NCI-H446 (cell line): ENCODE measurements at regions not wholly inside any gene's neighbourhood (a gene's known extent, or its start where the extent isn't known, plus 50 kb on each side); places are given as distances from the start of the nearest gene placed in this dataset.

ENCODE experiments used
- DNase-seq, 2 experiments: peaks; one replicate each; lab custom pipeline; 2025; lab: John Stamatoyannopoulos, UW

DNA sequence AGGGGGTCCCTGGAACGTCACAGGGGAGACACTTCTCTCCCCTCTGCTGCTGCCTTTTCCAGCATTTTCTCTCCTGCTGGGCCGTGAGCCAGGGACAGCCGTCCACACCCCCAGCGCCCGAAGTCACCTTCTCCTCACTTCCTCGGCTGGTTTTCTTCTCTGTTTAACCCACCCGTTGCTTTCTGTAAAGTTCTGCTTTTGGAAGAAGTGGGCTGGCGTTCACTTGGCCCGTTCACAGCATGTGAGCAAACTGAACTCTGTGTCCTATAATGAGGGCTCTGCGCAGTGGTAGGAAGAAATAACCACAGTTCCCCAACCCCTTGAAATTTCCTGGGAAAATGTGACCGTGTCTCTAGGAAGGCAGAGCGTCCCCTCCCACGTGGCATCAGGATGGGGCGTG is 187.0 kb upstream of the HDAC4 start:
- DNase-seq, result no peak

DNA sequence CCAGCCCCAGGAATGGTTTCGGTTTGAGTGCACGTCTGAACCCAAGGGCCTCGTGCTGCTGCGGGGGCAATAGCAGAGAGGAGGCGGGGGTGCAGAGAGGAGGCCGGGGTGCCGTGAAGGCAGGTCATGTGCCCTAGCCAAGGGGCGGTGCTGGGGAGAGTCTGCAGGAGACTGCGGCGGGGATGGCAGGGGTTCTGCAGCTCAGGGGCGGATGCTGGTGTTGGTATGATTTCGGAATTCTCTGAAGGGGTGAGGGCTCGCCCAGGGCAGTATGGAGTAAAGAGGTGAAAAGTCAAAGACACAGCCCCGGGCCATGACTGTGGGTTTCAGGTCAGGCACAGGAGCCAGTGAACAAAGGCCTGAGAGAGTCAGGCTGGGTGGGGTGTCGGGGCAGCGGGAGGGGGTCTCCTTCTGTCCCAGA is 186.5 kb upstream of the HDAC4 start:
- DNase-seq, result no peak

DNA sequence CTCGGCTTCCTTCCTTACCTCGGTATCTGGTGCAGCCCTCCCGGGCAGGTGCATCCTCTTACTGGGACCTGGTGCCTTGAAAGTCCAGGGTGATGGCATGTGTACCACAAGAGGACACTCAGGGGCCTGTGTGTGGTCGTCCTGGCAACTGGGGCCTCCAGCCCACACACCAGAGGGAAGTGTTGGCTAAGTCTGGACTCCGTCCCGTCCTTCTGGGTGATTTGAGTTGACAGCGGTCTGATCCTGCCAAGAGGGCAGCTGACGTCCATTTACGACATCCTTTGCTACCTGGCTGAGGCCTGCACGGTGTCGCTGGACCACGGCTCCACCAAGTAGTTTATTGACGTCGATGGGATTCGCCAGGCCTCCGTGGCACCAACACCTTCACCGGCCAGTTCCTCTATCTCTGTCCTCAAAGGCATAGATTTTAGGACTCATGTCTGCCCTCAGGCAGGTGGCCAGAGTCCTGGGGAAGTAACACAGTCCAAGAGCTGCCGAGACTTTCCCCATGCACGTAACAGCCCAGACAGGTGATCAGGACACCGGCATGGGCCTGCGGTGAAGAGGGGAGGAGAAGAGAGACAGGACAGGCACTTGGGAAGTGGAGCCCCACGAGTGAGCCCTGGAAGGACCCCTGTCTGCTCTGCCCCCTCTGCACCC is 186.0 kb upstream of the HDAC4 start:
- no peak for DNase-seq

DNA sequence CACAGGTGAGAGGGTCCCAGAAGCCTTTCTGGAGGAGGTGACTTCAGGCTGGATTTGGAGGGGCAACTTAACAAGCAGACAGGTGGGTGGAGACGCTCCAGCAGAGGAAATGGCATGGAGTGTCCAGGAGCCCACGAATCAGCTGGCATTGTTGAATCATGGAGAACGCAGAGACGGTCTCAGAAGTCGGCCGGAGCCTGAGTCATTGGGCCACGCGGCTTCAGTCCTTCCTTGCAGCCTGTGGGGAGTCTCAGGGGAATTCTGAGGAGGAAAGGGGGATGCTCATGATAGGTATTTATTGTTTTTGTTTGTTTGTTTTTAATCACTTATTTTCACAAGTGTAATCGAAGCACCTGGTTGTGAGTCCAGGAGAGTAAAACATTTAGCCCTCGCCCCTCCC is 184.6 kb upstream of the HDAC4 start:
- no peak for DNase-seq

DNA sequence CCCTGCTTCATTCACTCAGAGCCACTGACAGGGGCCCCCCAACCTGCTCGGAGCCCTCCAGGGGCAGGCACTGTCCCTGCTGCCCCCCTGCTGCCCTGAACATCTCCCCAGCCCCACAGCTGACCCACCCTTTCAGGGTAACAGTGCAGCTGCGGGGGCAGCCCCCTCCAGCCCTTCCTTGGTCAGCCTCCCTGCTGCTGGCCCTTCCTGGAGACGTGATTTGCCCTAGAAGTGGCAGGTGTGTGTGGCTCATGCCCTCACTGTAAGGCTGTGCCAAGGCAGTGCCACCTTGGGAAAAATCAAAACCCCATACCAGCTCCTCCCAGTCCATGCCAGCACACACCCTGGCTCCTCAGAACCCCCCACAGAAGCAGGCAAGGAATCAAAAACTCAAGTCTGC is 184.2 kb upstream of the HDAC4 start:
- DNase-seq, result no peak

DNA sequence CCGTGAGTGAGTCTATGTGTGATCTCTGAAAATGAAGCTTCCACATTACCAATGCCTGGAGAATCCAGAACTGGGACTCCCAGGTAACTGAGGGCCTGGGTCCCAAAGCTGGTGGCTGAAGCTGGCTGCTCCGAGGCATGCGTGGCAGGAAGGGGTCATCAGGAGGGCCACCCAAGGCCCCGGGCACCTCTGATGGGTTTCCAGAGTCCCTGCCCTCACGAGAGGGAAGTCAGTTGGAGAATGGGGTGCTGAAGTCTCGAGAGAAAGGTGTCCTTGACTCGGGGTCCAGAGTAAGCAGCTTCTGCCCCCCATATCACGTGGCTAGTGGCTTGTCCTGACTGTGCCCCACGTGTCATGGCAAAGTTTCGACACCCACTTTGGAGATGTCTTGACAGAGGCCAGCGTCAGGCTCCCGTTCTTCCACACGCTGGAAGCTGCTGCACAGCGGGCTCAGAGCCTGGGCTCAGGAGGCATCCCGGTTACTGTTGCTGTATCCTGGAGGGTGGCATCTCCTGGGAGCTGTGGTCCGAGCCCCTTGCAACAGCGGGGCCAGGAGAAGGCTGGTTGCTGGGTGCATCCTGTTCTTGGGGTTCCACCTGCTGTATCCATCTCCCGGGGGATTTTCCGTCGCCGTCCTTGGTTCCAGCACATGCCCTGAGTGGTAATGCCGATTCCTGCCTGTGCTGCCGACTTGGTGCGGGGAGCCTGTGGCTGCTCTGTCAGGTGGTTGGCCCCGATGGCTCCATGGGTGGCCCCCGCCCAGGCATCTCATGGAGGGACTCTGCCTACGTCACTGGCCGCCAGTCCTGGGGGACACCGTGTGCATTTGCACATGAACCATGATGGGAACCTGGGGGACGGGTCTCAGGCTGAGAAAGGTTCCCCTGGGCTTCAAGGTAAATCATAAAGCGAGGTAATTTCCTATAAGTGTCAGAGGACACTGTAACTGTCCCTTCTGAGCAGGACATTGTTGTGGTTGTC is 183.3 kb upstream of the HDAC4 start:
- DNase-seq, result no peak

DNA sequence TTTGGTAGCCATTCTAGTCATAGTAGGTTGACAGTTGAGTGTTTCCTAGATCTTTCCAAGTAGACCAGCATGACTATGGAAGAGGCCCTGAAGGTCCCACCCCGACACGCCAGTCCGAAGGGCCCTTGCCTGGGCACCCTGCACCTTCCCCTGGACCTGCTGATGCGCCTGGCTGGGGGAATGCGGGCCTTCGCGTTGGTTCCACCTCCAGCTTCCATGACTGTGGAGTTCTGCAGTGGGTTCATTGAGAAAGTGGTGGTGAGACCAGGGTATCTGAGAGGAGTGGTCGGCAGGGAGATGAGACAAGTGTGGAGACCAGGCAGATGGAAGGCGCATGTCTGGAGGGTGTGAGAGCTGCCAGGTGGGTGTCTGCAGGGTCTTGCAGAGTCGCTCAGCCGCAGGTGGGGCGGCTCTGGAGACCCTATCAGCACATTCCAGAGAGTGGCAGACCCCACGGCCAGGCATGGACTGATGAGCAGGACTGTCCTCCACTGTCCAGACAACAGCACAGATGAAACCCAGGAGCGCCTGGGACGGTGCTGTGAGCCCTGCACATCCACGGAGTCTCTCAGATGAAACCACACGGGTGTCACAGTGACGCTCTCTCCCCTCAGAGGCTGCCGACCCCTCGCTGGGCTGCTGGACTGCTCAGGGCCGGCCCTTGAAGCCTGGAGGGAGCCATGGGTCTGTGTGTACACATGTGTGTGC is 182.5 kb upstream of the HDAC4 start:
- no peak for DNase-seq

DNA sequence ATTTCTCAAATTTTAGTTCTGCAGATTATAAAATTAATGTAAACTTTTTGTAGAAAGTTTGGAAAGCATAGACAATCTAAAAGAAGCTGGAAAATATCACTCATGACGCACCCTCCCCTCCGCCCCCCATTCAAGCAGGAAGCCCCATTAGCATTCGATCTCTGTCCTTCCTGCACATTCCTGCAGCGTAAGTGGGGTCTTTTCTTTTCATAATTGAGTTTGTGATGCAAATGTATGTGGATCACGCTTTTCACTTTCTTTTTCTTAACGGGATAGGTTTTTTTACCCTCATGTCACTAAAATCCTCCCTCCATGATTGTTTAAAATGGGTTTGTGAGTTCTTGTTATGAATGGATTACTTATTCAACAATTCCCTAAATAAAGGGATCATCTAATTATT is 181.7 kb upstream of the HDAC4 start:
- no peak for DNase-seq

DNA sequence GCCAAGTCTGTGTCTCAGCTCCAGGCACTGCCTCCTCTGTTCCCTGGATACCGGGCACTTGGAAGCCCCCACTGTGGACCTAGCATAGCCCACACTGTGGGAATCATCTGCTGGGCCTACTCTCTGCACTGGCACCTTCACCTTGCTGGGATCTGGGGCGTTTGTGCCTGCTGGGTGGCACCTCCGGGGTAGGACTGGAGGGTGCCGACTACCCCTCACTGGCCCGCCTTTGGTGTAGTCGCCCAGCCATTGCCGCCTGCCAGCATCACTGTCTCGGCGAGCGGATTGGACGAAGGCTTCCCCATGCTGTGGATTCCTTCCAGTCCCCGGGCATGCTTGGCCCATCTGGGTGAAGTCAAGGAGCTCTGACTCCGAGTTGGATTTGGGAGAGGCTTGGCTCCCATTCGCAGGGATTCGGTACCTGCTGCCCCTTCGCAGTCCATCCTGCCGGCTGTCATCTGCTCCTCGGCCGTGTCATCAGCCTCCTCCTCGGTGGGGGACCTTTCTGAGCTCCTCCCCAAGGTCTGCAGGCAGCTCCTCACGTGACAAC is 180.6 kb upstream of the HDAC4 start:
- no peak for DNase-seq

DNA sequence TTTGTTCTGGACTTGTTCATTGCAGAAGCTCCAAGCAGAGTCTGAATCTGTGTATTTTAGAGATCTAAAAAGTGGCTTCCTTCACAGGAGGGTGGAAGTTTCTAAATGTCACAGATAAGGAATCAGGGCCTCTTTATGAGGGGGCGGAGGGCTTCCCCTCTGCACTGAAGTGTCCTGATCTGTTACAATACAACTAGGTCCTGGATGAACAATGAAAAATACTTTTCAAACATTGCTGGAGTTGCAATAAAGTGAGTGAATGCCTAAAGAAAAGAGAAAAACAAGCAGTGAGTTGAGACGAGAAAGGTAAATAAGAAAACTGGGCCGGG is 179.3 kb upstream of the HDAC4 start:
- no peak for DNase-seq

DNA sequence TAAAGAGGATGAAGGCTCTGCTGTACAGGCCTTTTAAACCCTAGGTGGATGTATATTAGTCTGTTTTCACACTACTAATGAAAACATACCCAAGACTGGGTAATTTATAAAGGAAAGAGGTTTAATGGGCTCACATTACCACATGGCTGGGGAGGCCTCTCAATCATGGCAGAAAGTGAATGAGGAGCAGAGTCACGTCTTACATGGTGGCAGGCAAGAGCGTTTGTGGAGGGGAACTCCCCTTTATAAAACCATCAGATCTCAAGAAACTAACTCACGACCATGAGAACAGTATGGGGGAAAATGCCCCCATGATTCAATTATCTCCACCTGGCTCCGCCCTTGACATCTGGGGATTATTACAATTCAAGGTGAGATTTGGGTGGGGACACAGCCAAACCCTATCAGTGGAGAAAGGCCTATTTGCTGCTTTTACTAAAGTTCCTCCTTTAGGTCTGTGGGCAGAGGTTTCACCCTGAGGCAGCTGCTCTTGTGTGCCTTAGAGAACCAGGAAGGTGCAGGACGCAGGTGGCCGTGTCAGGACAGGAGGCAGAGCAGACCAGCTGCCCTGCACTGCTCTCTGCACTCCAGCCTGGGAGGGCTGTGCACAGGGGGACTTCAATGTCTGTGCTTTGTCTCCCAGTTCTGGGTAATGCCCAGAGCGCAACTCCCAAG is 178.8 kb upstream of the HDAC4 start:
- DNase-seq, result no peak

DNA sequence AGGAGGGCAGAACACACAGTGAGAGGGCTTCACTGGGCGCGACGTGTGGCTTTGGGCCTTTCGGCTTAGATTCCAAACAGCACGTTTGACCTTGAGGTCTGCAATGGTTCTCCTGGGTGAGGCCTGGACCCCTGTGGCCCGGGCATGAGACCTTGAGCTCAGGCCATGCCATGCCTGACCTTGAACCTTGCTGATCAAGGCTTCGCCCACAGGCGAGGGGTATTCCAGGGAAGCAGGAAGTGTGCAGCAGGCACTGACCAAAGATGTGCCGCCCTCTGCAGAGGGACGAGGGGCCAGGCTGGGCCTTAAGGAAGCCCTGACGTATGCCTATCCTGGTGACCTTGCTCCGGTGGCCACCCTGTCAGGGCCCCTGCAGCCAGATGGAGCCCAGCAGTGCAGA is 178.3 kb upstream of the HDAC4 start:
- no peak for DNase-seq

DNA sequence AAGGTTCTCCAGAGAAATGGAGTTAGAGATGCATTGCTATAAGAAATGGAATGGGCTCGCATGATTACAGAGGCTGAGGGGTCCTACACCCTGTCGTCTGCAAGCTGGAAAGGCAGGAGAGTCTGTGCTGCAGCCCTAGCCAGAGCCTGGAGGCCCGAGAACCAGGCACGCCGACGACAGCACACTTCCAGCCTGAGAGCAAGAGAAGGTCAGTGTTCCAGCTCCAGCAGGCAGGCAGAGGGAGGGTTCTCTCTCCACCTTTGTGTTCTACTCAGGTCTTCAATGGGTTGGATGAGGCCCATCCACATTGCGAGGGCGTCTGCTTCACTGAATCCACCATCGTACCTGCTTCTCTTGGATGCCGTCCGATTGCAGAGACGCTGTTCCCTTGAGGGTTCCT is 177.6 kb upstream of the HDAC4 start:
- DNase-seq, result no peak

DNA sequence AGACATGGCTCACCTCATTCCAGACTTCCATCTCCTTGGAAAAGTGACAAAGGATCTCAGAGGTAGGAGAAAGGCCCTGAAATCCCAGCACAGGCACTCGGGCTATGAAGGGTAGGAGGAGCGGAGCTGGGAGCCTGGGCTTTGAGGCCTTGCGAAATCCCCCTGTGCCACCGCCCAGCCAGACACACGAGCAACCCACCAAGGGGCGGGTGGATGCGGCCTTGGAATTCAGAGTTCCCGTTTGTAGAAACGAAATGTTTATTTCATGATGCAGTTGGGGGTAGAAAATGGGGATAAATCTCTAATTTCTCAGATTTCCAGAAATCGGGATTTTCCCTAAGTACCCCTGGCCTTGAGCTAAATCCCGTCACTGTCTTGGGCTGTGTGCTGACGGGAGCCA is 177.1 kb upstream of the HDAC4 start:
- no peak for DNase-seq

DNA sequence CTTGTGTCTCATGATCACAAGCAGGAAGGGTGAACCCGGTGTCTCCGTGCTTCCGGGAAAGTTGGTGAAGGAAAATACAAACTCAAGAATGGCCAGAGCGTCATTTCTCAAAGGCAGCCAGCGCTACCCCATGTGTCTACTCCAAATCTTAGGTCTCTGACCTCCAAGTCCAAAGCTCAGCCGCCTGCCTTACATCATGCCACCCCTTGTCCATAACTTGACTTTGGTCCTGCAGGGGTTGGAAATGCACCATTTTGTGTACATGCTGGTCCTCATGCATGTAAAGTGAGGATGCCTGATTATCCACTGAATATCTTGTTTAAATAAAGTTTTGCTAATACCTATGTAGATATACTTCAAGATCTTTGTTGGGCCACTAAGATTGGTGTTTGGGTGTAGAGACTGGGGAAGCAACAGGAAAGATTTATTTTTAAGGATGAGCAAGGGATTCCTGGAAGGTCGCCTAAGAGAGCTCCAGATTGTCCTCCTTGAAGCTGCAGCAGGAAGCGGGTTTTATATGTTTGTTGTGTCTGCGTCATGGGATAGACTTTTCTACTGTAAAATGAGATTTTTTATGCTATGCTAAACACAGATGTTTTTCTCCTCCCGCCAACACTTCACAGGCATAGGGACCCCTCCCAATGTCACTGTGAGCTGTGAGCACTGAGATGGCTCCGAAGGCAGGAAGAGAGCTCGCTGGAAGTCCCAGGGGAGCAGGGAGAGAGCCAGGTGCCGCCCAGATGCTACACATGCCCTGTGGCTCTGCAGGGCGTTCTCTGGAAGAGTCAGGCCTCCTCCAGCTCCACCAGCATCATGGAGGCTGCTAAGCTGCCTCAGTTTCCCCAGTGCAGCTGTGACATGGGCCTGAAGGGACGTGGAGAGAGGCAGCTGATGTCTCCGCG is 176.2 kb upstream of the HDAC4 start:
- no peak for DNase-seq

DNA sequence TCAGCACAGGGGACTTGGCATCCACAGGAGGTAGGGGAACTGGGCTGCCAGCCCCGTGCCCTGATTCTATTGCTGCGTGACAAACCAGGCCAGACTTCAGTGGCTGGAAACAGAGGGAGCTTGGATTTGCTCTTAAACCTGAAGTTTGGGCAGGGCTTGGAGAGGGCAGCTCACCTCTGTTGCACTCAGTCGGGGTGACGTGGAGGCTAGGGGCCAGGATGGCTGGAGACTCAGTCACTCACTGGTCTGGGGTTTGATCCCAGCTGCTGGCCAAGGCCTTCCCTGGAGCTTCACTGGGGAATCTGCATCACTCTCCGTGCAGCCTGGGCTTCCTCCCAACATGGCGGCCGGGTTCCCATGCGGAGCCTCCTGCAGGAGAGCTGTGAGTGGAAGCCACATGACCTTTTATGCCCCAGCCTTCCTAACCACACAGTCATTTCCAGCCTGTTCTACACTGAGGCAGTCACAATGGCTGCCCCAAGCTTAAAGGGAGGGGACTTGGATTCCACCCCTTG is 175.2 kb upstream of the HDAC4 start:
- DNase-seq, result no peak

DNA sequence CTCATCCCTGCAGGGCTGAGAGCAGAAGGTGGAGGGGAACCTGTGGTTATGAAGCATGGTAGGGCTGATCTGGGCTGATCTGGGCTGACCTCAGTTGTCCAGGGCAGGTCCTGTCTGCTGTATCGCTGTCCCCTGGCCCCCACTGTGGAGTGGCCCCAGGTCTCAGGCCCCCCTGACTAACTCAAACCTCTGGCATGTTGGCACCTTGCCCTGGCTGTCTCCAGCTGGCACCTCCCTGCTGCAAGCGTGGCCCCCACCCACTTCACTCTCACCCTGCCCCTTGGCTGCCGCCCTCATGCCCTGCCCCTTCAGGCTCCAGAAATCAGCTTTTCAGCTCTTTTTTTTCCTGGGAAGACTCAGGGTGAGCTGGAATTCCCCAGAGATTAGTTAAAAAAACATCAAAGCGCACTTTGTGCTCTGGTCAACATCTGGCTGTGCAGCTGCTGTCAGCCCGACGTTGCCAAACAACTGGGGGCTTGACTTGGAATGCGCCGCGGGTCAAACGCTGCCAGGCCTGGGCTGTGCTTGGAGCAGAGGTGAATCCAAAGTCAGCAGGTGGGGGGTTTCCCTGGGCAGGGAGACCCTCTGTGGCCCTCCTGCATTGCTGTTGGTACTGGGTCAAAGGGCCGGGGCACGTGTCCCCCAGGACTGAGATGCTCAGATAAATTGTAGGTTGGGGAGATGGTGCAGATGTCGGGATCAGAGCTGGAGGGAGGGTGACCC is 173.8 kb upstream of the HDAC4 start:
- no peak for DNase-seq

DNA sequence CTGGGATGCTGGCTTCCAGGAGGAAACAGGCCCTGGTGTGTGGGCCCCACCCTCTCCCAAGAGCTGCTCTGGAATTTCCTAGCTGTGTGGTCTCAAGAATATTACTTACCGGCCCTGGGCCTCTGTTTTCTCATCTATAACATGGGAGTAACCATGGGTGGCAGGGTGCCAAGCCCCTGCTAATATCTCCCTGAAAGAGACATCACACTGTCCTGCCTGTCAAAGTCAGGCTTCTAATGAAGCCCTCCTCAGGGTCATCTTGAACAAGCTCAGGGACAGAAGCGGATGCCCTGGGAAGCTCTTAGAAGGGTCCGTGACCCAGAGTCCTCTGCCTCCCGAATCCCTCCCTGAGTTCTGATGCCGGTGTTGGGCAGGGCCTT is 173.2 kb upstream of the HDAC4 start:
- no peak for DNase-seq

DNA sequence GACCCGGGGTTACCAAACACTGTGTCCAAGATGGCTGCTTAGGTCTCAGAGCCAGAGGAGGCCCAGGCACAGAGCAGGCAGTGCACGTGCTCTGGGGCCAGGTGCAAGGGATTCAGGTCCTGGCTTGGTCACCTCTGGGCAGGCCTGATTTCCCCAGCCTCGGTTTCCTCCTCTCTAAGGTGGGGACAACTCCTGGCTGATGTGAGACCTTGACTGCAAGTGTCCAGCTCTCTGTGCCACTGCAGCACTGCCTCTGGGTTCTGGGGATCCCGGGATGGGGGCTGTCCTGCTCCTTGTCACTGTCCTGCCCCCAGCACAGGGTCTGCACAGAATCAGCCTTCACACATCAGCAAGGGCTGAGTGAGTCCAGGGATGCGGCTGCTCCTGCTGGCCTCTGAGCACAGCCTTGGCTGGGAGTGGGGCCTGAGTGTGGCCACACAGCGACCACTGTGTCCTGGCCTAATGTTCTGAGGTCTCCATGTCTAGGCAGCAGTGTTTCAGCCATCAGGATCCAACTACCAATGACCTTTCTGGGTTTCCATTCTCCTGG is 170.2 kb upstream of the HDAC4 start:
- no peak for DNase-seq
